ENCODE measurements at regions not wholly inside any gene's neighbourhood (a gene's known extent, or its start where the extent isn't known, plus 50 kb on each side); places are given as distances from the start of the nearest gene placed in this dataset.

DNA sequence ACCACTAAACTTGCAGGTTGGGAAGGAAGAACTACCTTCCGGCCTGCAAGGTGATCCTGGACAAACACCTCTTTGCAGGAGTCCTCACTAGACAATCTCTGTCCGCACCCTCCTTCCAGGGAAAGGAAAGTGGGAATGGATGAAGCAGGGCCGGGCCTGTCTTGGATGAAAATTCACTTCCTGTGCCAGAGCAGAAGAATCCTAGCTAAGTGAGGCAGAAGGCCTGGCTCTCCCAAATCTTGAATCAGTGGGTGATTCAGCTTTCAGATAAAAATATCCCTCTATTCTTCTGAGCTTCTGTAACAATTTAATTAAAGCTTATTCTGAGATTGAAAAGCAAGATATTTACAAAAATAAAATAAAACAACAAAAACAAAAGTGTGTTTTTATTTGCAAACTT is 281.9 kb upstream of the TLE4 start:
- no peaks in the 10 kb centered on the region for H3K4me1 ChIP-seq
- TF ChIP-seq, protein P1, sequence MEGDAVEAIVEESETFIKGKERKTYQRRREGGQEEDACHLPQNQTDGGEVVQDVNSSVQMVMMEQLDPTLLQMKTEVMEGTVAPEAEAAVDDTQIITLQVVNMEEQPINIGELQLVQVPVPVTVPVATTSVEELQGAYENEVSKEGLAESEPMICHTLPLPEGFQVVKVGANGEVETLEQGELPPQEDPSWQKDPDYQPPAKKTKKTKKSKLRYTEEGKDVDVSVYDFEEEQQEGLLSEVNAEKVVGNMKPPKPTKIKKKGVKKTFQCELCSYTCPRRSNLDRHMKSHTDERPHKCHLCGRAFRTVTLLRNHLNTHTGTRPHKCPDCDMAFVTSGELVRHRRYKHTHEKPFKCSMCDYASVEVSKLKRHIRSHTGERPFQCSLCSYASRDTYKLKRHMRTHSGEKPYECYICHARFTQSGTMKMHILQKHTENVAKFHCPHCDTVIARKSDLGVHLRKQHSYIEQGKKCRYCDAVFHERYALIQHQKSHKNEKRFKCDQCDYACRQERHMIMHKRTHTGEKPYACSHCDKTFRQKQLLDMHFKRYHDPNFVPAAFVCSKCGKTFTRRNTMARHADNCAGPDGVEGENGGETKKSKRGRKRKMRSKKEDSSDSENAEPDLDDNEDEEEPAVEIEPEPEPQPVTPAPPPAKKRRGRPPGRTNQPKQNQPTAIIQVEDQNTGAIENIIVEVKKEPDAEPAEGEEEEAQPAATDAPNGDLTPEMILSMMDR (IDR thresholded peaks at IDR 0.05) = no peak
- no peaks in the 10 kb centered on the region for H3K27me3 ChIP-seq (ENCODE audit: control insufficient read depth, insufficient read depth, low read length)
- H3K9ac ChIP-seq = no peak overlapping the region
- H3K4me2 ChIP-seq (ENCODE audit: low read length) = no peak overlapping the region
- no peaks in the 10 kb centered on the region for H3K79me2 ChIP-seq
- H3K9me3 ChIP-seq (ENCODE audit: control insufficient read depth, low read length) = no peaks in the 10 kb centered on the region
- H2AFZ ChIP-seq = no peak overlapping the region
- no peaks in the 10 kb centered on the region for H3K36me3 ChIP-seq (ENCODE audit: control insufficient read depth, insufficient read depth, low read length)
- no peak overlapping the region for H3K4me3 ChIP-seq (ENCODE audit: low read depth, low read length)
- no peak overlapping the region for H3K27ac ChIP-seq

DNA sequence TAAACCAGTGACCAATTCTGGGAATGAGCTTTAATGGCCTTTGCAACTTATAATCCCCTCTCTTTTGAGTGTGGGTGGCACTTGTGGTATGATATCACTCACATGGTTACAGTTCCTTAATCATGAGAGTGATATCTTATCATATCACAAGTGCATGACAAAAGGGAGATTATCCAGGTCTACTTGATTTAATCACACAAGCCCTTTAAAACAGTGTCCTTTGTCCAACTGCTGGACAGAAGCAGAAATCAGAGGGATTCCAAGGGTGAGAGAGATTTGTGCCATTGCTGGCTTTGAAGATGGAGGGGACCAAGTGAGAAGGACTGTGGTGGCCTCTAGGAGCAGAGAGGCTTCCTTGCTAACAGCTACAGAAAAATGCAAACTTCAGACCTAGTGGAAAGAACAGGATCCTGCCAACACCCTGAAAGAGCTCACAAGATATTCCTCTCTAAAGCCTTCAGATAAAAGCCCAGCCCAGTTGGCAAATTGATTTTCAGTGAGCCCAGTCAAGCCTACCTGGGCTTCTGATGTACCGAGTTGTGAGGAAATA is 279.0 kb upstream of the TLE4 start:
- Histone ChIP-seq H3K79me2 (no peaks in the 10 kb centered on the region), H3K36me3 (ENCODE audit: control insufficient read depth, insufficient read depth, low read length) (no peaks in the 10 kb centered on the region), H3K27me3 (ENCODE audit: control insufficient read depth, insufficient read depth, low read length) (no peaks in the 10 kb centered on the region), H3K4me3 (ENCODE audit: low read depth, low read length) (no peak overlapping the region), H3K4me1 (no peaks in the 10 kb centered on the region), H3K4me2 (ENCODE audit: low read length) (no peak overlapping the region), H2AFZ (no peak overlapping the region), H3K9me3 (ENCODE audit: control insufficient read depth, low read length) (no peaks in the 10 kb centered on the region), H3K27ac (no peak overlapping the region), H3K9ac (no peak overlapping the region)
- TF ChIP-seq, protein P1 (IDR thresholded peaks at IDR 0.05) = no peak

DNA sequence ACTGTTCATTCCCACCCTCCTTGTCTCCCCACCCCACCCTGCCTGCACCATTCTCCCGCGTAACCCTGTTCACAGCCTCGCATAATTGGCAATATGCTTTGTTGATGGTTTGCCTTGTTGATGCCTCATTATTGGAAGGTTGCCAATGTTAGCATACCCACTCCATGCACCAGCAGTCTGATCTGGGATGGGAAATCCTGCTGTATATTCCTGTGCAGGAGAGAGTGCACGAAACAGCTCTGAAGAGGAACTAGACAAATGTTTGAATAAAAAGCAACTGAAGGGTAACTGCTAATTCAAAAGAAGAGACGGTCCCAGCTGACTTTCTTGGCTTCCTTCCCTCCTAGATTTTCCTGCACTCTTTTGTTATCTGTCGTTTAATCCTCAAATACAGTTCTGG is 271.7 kb upstream of the TLE4 start:
- no peak overlapping the region for H3K4me2 ChIP-seq (ENCODE audit: low read length)
- TF ChIP-seq, protein P1 (IDR thresholded peaks at IDR 0.05) = no peak
- no peaks in the 10 kb centered on the region for H3K27me3 ChIP-seq (ENCODE audit: control insufficient read depth, insufficient read depth, low read length)
- no peaks in the 10 kb centered on the region for H3K79me2 ChIP-seq
- no peaks in the 10 kb centered on the region for H3K4me1 ChIP-seq
- no peak overlapping the region for H3K27ac ChIP-seq
- no peaks in the 10 kb centered on the region for H3K9me3 ChIP-seq (ENCODE audit: control insufficient read depth, low read length)
- H3K4me3 ChIP-seq (ENCODE audit: low read depth, low read length) = no peak overlapping the region
- no peak overlapping the region for H3K9ac ChIP-seq
- no peak overlapping the region for H2AFZ ChIP-seq
- no peaks in the 10 kb centered on the region for H3K36me3 ChIP-seq (ENCODE audit: control insufficient read depth, insufficient read depth, low read length)

DNA sequence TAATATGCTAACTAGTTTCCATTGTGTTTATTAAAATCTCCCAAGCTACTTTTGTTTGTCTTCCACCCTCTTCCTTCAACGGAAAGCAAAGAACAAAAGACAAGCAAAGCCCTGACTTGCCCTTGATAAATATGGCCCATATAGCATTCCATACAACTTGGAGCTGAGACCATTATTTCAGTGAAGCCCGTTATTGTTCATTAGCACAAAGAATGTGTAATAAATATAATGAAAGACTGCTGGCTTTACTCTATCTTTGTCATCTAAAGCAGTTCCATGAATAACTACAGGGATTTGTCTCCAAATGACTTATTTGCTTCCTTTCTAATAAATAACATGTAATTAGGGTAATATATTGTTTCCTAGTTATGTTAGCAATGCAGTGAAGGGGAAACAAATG is 270.7 kb upstream of the TLE4 start:
- no peak overlapping the region for H3K4me2 ChIP-seq (ENCODE audit: low read length)
- no peak overlapping the region for H3K27ac ChIP-seq
- no peaks in the 10 kb centered on the region for H3K36me3 ChIP-seq (ENCODE audit: control insufficient read depth, insufficient read depth, low read length)
- no peaks in the 10 kb centered on the region for H3K27me3 ChIP-seq (ENCODE audit: control insufficient read depth, insufficient read depth, low read length)
- H3K4me1 ChIP-seq = no peaks in the 10 kb centered on the region
- TF ChIP-seq, protein P1 (IDR thresholded peaks at IDR 0.05) = no peak
- no peaks in the 10 kb centered on the region for H3K9me3 ChIP-seq (ENCODE audit: control insufficient read depth, low read length)
- H3K79me2 ChIP-seq = no peaks in the 10 kb centered on the region
- H2AFZ ChIP-seq = no peak overlapping the region
- H3K4me3 ChIP-seq (ENCODE audit: low read depth, low read length) = no peak overlapping the region
- no peak overlapping the region for H3K9ac ChIP-seq
